NCI-H345 treated with DMSO at 0.1 percent for 48 hours (cell line): ENCODE measurements at regions not wholly inside any gene's neighbourhood (a gene's known extent, or its start where the extent isn't known, plus 50 kb on each side); places are given as distances from the start of the nearest gene placed in this dataset.
"Not testable (repeated sequence)": the region's sequence is repeated elsewhere in the genome, so short reads cannot be mapped to it uniquely, and the experiment has no call there.

Experiments used
- DNase-seq: peaks from one replicate; lab custom pipeline; 2025; ENCODE audit not compliant: unreplicated experiment; lab: John Stamatoyannopoulos, UW

GRCh38 chr11:127800989-127801688 lies 786.2 kb downstream of the ETS1 start:
- DNase-seq: no peak

GRCh38 chr11:127795326-127795725 lies 792.0 kb downstream of the ETS1 start:
- no peak for DNase-seq

- no peak for DNase-seq
These were observed 791.3 kb upstream of the KIRREL3 start for GRCh38 chr11:127791844-127792243.

GRCh38 chr11:127790592-127790991 lies 790.0 kb upstream of the KIRREL3 start:
- DNase-seq: no peak

- DNase-seq: no peak
These were observed 789.4 kb upstream of the KIRREL3 start for GRCh38 chr11:127789927-127790326.

- DNase-seq: not testable (repeated sequence)
These were observed 772.4 kb upstream of the KIRREL3 start for GRCh38 chr11:127772938-127773337.

GRCh38 chr11:127768931-127769330 lies 768.4 kb upstream of the KIRREL3 start:
- DNase-seq: not testable (repeated sequence)

- DNase-seq: no peak
These were observed 766.2 kb upstream of the KIRREL3 start for GRCh38 chr11:127766734-127767133.

GRCh38 chr11:127738771-127739286 lies 738.3 kb upstream of the KIRREL3 start:
- DNase-seq: no peak

GRCh38 chr11:127737499-127737898 lies 736.9 kb upstream of the KIRREL3 start:
- DNase-seq: no peak

GRCh38 chr11:127733552-127733951 lies 733.0 kb upstream of the KIRREL3 start:
- no peak for DNase-seq

GRCh38 chr11:127726367-127726766 lies 725.8 kb upstream of the KIRREL3 start:
- DNase-seq: no peak

- DNase-seq: no peak
These were observed 723.1 kb upstream of the KIRREL3 start for GRCh38 chr11:127723714-127724113.

GRCh38 chr11:127713226-127713625 lies 712.7 kb upstream of the KIRREL3 start:
- DNase-seq: no peak

- DNase-seq: no peak
These were observed 711.2 kb upstream of the KIRREL3 start for GRCh38 chr11:127711748-127712147.

- no peak for DNase-seq
These were observed 710.3 kb upstream of the KIRREL3 start for GRCh38 chr11:127710831-127711230.

GRCh38 chr11:127709960-127710359 lies 709.4 kb upstream of the KIRREL3 start:
- no peak for DNase-seq

GRCh38 chr11:127693686-127694085 lies 693.1 kb upstream of the KIRREL3 start:
- DNase-seq: no peak

- DNase-seq: no peak
These were observed 682.8 kb upstream of the KIRREL3 start for GRCh38 chr11:127683321-127683720.

GRCh38 chr11:127679816-127680545 lies 679.4 kb upstream of the KIRREL3 start:
- DNase-seq: no peak

GRCh38 chr11:127678631-127679030 lies 678.1 kb upstream of the KIRREL3 start:
- no peak for DNase-seq

- DNase-seq: no peak
These were observed 677.3 kb upstream of the KIRREL3 start for GRCh38 chr11:127677660-127678425.
